H1 (cell line): ENCODE measurements at regions not wholly inside any gene's neighbourhood (a gene's known extent, or its start where the extent isn't known, plus 50 kb on each side); places are given as distances from the start of the nearest gene placed in this dataset.

Source experiments
- BACH1 ChIP-seq: IDR thresholded peaks from 2 replicates; pipeline ENCODE4 v1.6.1; 2012; ENCODE audit warnings: low read length, improper control_type of control experiment
- CREB1 ChIP-seq: IDR thresholded peaks from 2 replicates; pipeline ENCODE4 v1.6.1; 2012; ENCODE audit warnings: inconsistent platforms
- CTBP2 ChIP-seq: IDR thresholded peaks from 2 replicates; pipeline ENCODE4 v1.7.0; 2011; ENCODE audit warnings: borderline replicate concordance, mild to moderate bottlenecking, moderate library complexity, mixed read lengths, low read length; ENCODE audit not compliant: insufficient read depth, insufficient read length
- PHF8 ChIP-seq: fragments of 200-600 bp; sonication (generic); conservative IDR thresholded peaks from 2 replicates; pipeline ENCODE4 v1.7.1; 2012; ENCODE audit warnings: low read depth, mild to moderate bottlenecking, inconsistent platforms, low read length, moderate library complexity
- SIN3A ChIP-seq, 2 experiments: IDR thresholded peaks in 1 of 2; conservative IDR thresholded peaks in 1 of 2; 2 replicates each; pipeline ENCODE4 v1.6.1; 2011 to 2012; ENCODE audit warnings: low read length in 2 of 2, improper control_type of control experiment in 1 of 2, low read depth in 1 of 2, mild to moderate bottlenecking in 1 of 2
- SIX5 ChIP-seq: IDR thresholded peaks from 2 replicates; pipeline ENCODE4 v1.6.1; 2011; ENCODE audit warnings: mild to moderate bottlenecking, low read depth, low read length
- TF ChIP-seq, protein P1 (sequence below), 3 experiments: IDR thresholded peaks; 1 replicate in 2 of 3; 2 replicates in 1 of 3; pipeline versions ENCODE4 v1.5.1 to v1.6.1; 2011; ENCODE audit warnings: low read length in 3 of 3, mild to moderate bottlenecking in 3 of 3, inconsistent platforms in 2 of 3, low read depth in 1 of 3, moderate library complexity in 1 of 3; ENCODE audit not compliant: insufficient read depth in 1 of 3; ENCODE audit errors: control extremely low read depth in 1 of 3

DNA sequence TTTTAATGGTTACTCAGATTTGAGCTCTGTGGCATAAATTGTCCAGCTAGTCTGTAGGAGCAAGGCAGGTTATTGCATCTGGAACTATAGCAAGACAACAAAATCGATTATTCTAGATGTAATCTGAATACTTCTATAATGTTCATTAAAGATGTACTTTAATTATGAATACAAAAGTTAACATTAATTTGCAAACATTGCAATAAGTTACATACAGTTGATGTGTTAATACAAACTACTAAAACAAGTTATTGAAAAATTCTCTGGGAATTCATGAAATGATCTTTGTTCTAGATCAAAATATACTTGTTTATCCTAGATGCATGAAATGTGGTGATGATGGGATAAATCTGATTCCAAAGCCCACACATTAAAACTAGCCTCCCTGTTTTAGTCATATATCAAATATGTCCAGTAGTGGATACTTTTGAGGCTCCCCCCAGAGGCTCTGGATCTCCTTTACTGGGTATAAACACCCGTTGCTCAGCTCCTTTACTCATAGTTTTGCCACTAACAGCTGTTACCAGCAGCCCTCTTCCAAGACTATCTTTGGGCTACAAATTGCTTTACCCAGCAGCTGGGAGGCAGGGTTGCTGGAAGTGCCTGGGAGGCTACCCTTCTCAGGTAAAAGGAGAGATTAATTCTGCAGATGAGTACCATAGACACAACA lies 78.1 kb downstream of the ARL4A start (continued):
- TF ChIP-seq, protein P1, sequence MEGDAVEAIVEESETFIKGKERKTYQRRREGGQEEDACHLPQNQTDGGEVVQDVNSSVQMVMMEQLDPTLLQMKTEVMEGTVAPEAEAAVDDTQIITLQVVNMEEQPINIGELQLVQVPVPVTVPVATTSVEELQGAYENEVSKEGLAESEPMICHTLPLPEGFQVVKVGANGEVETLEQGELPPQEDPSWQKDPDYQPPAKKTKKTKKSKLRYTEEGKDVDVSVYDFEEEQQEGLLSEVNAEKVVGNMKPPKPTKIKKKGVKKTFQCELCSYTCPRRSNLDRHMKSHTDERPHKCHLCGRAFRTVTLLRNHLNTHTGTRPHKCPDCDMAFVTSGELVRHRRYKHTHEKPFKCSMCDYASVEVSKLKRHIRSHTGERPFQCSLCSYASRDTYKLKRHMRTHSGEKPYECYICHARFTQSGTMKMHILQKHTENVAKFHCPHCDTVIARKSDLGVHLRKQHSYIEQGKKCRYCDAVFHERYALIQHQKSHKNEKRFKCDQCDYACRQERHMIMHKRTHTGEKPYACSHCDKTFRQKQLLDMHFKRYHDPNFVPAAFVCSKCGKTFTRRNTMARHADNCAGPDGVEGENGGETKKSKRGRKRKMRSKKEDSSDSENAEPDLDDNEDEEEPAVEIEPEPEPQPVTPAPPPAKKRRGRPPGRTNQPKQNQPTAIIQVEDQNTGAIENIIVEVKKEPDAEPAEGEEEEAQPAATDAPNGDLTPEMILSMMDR (IDR thresholded peaks at IDR 0.05; ENCODE audit: control extremely low read depth in 1 of 3, insufficient read depth in 1 of 3, low read depth in 1 of 3, low read length in 3 of 3), result no peak
- TF ChIP-seq CTBP2 (no peak), CREB1 (no peak), SIX5 (no peak), SIN3A (conservative IDR thresholded peaks at IDR 0.05 in 1 of 2, IDR thresholded peaks at IDR 0.05 in 1 of 2; ENCODE audit: low read depth in 1 of 2, low read length in 2 of 2) (no peak), PHF8 (no peak), BACH1 (no peak)
